HT-29 (cell line): ENCODE measurements at regions not wholly inside any gene's neighbourhood (a gene's known extent, or its start where the extent isn't known, plus 50 kb on each side); places are given as distances from the start of the nearest gene placed in this dataset.
"Not testable (repeated sequence)": the region's sequence is repeated elsewhere in the genome, so short reads cannot be mapped to it uniquely, and the experiment has no call there.

Source experiments
- DNase-seq: peaks from one replicate; pipeline ENCODE4 v3.0.0-alpha.2; 2015; ENCODE audit warnings: low spot score

DNA sequence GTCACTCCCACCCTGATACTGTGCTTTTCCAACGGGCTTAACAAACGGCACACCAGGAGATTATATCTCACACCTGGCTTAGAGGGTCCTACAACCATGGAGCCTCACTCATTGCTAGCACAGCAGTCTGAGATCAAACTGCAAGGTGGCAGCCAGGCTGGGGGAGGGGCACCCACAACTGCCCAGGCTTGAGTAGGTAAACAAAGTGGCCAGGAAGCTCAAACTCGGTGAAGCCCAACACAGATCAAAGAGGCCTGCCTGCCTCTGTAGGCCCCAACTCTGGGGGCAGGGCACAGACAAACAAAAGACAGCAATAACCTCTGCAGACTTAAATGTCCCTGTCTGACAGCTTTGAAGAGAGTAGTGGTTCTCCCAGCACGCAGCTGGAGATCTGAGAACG, 1022.6 kb downstream of the RAB28 start:
- not testable (repeated sequence) for DNase-seq

DNA sequence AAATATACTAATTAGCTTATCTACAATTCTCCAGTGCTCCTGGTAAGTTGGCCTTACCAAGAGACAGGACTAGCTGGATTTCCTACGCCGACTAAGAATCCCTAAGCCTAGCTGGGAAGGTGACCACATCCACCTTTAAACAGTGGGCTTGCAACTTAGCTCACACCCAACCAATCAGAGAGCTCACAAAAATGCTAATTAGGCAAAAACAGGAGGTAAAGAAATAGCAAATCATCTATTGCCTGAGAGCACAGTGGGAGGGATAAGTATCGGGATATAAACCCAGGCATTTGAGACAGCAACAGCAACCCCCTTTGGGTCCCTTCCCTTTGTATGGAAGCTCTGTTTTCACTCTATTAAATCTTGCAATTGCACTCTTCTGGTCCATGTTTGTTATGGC, 1025.0 kb downstream of the RAB28 start:
- no peak for DNase-seq

DNA sequence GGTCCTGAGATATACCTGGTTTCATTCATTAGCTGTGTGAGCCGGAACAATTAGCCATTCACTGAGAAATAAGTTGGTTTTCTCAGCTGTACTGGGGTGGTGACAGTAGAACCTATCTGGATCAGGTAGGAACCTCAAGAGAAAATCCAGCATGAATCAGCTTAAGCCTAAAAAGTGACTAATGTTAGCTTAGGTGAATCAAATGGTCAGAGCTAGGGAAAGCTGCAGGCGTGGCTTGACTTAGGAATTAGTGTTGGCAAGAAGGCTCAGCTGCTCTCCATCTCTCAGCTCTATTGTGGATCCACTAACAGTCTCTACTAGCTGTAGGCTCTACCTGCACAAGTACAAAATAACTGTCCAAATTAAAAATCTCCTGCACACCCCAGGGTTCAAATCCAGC, 1025.5 kb downstream of the RAB28 start:
- no peak for DNase-seq

DNA sequence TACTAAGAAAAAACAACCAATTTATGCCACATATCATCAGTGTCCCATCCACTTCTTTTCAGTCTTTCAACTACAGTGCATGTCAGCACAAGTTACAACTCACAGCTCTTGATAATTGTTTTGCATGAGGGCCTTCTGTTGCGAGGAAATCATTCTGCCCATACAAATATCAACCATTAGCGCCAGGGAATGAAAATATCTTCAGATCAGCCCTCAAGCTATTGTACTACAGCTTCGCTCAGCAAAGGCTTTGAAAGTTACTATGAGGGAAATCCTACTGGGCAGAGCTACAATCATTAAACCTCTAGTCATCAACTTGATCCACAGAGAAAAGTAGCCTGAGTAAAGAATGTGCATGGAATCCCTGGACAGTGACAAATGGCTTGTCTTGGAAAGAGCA, 1023.6 kb upstream of the HS3ST1 start:
- no peak for DNase-seq

DNA sequence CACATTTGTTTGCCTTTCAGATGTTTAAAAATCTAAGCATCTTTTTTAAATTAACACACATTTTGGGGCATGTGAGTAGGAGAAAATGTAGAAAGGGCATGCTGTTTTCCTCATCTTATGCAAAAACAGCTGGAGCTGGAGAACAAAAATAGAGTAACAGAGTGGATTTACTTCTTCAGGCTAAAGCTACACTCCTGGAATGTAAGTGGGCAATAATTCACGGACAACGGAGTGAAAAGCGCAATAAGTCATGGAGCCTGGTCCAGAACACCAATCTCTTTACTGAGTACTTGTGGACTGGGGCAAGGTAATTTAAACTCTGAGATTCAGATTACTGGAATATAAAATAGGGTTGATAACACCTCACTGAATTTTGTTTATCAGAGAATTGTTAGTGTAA, 1018.8 kb upstream of the HS3ST1 start:
- no peak for DNase-seq

DNA sequence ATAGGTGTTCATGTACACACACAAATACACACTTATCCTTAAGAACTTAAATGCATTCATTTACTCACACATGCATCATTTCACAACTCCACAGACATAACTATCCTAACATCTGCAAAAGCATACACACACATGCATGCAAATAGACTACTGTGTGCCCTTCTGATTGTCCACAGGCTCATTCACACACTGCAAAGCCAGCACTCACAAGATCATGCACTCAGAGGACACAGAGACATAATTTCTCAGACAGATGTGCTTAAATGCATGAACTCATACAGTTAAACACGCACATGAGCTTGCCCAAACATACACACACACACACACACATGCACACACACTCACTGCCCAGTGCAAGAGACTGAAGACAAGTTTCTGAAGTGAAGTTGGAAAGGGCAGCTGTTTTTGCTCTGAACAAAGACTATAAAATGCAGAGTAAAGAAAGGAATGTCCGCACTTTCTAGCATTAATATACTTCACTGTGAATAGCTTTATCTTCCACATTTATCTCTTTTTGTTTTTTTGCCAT, 1018.0 kb upstream of the HS3ST1 start:
- no peak for DNase-seq

DNA sequence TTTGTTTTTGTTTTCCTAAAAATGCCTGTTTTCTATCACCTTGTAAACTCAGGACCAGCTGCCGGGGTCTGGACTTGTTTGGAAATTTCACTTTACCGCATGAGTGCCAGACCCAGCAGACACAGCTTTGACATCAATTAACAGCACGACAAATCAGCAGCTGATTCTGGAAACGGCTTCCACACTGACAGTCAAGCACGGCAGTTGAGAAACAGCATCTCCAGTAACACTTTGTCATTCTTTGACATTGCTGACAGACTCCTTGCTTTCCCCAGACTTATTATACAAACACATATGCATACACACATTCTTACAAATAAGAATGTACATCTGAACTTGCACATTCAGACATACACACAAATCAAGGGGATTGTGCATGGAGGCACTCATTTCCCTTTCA, 1017.6 kb upstream of the HS3ST1 start:
- no peak for DNase-seq

DNA sequence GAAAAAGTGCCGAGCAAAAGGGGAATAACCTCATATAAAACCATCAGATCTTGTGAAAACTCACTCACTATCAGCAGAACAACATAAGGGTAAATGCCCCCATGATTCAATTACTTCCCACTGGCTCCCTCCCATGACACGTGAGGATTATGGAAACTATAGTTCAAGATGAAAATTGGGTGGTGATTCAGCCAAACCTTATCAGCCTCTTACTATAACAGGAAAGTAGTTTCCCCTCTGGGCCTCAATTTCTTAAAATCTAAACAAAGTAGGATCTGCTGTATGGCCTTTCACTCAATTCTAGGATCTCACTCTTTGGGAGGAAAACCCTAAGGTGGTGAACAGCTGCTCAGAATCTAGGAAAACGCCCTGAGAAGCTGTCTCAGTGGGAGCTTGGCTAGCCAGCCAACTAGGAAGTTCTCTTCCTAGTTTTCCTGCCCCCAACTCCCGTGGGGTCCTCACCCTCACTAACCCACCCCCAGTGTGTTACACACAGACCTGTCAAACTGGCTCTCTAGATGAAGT, 1017.1 kb upstream of the HS3ST1 start:
- DNase-seq: no peak

DNA sequence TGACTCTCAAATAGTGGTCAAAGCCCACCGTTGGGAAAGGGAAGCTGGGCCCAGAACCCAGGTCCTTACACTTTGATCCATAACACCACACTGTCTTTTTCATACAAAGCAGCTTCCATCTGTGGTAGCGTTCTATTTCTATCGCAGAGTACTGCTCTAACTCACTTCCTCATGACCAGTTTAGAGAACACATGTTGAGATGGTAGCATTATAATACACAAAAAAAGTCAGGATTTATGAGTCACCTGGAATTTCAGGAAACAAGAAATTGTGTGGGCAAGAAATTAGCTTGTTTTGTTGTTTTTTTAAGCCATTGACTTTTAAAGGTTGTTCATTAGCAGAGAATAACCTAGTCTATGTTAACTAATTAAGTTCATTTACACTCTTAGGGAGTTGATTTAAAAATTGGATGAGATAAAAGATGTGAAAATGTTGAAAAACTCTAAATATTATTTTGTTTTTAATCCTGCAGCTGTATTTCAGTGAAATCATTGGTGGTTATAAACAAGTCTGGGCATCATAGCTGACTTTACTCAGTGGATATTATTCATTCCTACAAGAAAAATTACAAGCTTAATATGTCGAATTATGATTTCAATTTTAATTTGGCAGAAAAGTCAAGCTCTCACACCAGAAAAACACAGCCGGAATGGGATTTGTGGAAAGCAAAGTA, 1011.1 kb upstream of the HS3ST1 start:
- DNase-seq: no peak

DNA sequence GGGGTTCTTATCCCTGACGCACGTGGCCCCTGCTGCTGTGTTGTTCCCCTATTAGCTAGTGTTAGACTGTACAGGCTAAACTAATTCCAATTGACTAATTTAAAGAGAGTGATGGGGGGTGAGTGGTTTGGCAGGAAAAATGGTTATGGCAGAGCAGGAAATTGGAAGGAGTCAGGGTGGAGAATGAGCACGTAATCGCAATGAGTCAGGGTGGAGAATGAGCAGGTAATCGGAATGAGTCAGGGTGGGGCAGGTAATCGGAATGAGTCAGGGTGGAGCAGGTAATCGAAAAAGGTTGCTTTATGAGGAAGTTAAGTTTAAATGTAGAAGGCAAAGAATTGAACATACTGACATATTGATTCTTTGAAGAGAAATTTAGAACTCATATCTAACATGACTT, 1002.6 kb upstream of the HS3ST1 start:
- DNase-seq: not testable (repeated sequence)

DNA sequence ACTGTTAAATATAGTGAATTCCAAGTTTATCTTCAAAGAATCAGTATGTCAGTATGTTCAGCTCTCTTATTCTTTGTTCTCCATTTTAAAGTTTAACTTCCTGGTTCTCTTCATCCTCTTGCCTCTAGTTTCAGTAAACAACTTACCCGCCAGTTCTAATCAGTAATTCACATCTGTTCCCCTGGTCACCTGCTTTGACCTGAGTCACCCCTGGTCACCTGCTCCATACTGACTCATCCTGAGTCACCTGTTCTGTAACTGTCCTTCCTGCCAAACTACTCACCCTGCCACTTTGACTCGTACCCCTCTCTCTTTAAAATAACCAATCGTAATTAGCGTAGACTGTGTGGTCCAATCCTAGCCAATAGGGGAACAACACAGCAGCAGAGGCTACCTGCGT, 992.7 kb upstream of the HS3ST1 start:
- DNase-seq: no peak

DNA sequence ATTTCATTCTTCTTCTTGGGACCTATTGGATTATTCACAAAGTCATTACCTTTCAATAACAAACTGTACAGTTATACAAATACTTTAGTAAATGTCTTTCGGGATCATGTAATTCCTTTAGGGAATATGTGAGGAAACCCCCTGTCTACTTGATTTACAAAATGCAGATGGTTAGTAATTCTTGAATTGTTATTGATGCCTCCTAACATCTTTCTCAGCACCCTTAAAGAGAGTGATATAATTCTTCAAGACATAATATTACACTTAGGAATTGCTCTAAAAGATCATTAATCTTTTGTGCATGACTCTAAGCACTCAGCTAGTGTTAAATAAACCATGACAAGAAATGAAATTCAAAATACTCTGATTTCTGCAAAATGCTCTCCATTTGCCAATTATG, 988.1 kb upstream of the HS3ST1 start:
- DNase-seq: no peak

DNA sequence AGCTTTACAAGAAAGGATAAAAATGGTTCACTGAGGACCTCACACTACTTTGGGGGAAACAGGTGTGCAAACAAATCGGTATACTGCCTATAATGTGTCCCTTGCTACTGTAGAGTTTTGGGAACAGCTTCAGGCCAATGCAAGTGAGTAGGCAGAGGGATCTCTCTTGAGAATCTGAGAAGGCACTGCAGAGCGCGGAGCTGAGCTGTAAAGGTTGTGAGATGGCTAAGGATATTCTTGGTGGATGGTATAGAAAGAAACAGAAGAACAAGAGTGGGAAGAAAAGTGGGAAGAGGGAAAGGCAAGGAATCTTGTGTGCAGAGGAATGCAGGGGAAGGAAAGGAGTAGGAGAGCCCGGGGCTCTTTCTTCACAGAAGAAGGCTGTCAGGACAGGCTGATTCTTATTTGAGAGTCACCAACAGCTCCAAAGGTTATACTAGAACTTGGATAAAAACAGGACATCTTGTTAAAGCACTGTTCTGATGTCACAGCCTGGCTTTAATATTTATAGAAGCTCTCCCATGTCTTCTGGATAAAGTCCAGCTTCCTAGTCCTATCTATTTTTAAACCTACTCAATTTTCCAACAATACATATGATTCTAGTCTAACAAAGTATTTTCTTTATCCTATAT, 985.6 kb upstream of the HS3ST1 start:
- no peak for DNase-seq

DNA sequence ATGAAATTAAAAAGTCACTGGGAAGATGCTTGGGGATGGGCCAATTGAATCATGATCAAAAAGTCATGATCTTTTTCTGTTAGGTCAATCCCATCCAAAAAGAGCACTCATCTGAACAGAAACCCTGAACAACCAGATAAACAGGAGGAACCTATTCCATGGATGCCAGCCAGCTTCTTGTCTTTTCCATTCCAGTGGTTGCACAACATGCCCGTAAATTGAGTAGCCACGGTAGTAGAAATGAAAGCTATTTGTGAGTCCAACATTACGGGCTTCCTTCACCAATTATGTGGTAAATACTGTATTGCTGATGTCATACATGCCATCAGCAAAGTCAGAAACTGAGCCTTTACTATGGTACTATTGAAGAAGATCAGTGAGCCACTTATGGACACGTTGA, 982.4 kb upstream of the HS3ST1 start:
- DNase-seq: no peak

DNA sequence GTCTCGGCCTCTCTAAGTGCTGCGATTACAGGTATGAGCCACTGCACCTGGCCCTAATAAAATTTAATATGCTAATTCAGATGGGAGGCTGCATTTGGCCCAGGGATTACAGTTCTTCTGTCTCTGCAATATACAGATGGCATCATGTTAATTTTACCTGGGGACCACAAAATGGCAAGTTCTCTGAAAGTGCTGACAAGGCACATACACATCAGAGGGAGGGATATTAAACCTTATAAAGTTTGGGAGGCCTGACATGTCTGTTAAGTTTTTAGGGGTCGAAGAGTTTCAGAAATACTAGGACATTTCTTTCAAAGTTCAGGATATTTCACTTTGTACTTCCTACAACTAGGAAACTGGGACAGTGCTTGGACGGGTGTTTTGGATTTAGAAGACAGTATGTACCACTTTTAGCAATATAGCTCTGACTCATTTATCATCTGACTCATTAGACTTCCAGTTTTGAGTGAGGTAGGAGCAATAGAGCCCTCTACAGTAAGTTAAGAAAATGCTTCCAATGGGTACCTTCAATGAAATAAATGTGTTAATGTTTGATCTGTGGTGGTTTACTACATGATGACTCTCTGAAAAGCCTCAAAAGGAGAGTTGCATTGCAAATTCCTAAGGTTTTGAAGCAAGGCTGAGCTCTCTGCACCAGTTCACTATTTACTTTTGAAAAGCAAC, 981.0 kb upstream of the HS3ST1 start:
- DNase-seq: peak; percentile 14

DNA sequence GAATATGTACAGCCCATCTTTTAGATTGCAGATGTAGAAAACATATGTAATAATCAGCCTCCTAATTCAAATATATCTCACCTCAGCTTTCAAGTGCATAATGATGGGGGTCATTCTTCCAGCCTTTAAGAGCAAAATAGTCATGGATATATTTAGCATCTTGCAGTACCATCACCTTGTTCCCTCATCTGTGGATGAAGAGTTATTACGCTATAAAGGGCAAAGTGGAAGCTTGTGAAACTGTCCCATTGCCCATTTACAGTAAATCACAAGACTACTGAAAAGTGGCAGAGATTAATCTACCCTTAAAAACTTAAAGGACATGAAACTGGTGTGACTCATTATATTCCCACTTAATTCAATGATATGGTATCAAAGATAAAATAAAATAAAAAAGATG, 979.7 kb upstream of the HS3ST1 start:
- DNase-seq: no peak

DNA sequence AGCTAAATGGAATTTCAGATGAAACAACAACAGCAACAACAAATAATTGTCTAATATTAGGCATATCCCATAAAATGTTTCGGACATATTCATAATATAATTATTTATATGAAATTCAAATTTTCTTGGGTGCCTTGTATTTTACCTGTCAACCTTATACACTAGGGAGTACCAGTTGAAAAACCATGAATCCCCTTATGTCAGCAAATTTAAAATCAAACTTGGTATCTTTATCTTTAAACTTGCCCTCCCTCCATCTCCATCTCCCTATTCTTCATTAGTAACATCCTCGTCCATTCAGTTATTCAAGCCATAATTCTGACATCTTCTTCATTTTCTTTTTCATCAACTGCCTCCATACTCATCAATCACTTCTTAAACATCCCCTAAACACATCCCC, 974.5 kb upstream of the HS3ST1 start:
- no peak for DNase-seq

DNA sequence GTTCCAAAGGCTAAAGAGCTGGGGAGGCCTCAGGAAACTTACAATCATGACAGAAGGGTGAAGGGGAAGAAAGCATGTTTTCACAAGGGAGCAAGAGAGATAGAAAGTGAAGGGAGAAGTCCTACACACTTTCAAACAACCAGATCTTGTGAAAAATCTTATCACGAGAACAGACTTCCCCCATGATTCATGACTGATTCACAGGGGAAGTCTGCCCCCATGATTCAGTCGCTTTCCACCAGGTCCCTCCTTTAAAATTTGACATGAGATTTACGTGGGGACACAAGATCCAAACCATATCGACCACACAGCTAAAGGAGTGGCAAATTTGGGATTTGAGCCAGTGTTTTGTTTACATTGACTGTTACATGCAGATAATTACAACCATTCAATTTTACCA, 971.1 kb upstream of the HS3ST1 start:
- no peak for DNase-seq

DNA sequence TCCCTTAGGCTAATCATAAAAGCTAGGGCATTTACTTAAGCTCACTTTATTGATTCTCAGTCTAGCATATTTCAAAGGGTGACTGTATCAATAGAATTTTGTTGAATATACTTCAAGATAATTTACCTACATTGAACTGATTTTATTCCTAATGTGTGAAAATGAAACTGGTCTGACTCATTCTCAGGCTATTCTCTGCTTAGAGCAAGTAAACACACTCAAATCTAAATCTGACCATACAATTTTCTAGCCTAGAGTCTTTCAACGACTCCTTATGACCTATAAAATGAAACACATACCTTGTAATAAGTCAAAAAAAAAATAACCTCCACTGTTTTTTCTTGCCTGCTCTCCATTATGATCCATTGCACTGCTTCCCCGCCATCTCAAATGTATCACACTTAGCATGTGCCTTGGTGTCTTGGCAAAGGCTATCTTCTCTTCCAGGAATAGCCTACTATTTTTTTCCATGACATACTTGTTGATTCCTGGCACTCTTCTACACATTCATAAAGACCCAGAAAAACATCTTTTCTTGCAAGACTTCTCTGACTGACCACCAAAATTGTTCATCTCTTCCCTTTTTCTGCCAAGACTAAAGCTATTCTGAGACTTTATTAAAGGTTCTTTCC, 965.1 kb upstream of the HS3ST1 start:
- DNase-seq: no peak

DNA sequence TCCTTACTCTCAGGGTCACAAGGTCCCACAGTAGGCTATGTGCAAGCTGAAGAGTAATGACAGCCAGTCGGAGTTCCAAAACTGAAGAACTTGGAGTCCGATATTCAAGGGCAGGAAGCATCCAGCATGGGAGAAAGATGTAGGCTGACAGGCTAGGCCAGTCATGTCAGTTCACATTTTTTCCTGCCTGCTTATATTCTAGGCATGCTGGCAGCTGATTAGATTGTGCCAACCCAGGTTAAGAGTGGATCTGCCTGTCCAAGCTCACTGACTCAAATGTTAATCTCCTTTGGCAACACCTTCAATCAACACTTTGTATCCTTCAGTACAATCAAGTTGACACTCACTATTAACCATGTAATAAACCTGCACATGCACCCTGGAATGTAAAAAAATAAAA, 960.9 kb upstream of the HS3ST1 start:
- DNase-seq: no peak

DNA sequence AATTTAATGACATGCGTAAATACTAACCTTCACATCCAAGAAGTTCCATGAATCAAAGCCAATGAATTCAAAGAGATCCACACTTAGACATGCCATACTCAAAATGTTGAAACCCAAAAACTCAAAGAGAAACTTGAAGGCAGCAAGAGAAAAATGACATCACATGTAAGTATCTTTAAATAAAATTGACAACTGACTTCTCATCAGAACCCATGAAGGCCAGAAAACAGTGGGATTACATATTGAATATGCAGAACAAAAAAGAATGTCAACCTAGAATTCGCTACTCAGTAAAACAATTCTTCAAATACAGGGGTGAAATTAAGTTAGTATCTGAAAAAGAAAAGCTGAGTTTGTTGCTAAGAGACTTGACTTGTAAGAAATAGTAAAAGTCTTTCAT, 953.9 kb upstream of the HS3ST1 start:
- DNase-seq: no peak

DNA sequence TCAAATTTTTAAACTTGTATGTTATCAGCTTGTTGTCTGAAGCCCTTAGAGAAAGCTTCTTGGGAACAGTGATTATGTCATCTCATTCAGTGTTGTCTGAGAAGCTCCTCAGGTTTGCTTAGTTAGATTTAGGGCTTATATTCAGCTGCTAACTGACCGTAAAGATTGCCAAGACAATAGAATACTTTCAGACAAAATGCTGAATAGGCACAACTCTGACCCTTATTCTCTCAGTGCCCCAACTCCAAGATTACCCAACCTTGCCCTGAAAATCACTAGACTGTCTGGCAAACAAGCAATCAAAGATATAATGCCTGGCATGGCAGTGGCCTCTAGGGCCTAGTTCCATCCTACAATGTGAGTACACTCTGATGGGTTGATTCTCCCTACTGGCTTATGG, 950.5 kb upstream of the HS3ST1 start:
- no peak for DNase-seq
